HCT116 (cell line): ENCODE measurements at regions not wholly inside any gene's neighbourhood (a gene's known extent, or its start where the extent isn't known, plus 50 kb on each side); places are given as distances from the start of the nearest gene placed in this dataset.

ENCODE experiments used
- ATF3 ChIP-seq: IDR thresholded peaks from 2 replicates; pipeline ENCODE4 v1.6.1; 2012
- CTCF ChIP-seq, 3 experiments: fragments of 200-600 bp in 1 of 3; sonication (generic) in 1 of 3; IDR thresholded peaks in 2 of 3; conservative IDR thresholded peaks in 1 of 3; 2 replicates each; pipeline ENCODE4 v1.5.1; 2012 to 2017; ENCODE audit warnings: low read depth in 2 of 3, low read length in 2 of 3, antibody characterized with exemption in 1 of 3, borderline replicate concordance in 1 of 3, control low read depth in 1 of 3, mild to moderate bottlenecking in 1 of 3, mixed read lengths in 1 of 3, mixed run types in 1 of 3, moderate library complexity in 1 of 3; ENCODE audit not compliant: insufficient read depth in 1 of 3
- TF ChIP-seq, protein P1 (sequence below): IDR thresholded peaks from 2 replicates; pipeline ENCODE4 v1.6.1; 2012; ENCODE audit warnings: low read depth
- TF ChIP-seq, protein P2 (sequence below): IDR thresholded peaks from 2 replicates; pipeline ENCODE4 v1.6.1; 2012

GRCh38 chr2:41963661-41964525 lies 83.9 kb upstream of the PKDCC start:
- TF ChIP-seq CTCF (IDR thresholded peaks at IDR 0.05 in 2 of 3, conservative IDR thresholded peaks at IDR 0.05 in 1 of 3; ENCODE audit: borderline replicate concordance in 1 of 3, insufficient read depth in 1 of 3, low read depth in 2 of 3, low read length in 2 of 3) (no peak), ATF3 (no peak)
- TF ChIP-seq, protein P1, sequence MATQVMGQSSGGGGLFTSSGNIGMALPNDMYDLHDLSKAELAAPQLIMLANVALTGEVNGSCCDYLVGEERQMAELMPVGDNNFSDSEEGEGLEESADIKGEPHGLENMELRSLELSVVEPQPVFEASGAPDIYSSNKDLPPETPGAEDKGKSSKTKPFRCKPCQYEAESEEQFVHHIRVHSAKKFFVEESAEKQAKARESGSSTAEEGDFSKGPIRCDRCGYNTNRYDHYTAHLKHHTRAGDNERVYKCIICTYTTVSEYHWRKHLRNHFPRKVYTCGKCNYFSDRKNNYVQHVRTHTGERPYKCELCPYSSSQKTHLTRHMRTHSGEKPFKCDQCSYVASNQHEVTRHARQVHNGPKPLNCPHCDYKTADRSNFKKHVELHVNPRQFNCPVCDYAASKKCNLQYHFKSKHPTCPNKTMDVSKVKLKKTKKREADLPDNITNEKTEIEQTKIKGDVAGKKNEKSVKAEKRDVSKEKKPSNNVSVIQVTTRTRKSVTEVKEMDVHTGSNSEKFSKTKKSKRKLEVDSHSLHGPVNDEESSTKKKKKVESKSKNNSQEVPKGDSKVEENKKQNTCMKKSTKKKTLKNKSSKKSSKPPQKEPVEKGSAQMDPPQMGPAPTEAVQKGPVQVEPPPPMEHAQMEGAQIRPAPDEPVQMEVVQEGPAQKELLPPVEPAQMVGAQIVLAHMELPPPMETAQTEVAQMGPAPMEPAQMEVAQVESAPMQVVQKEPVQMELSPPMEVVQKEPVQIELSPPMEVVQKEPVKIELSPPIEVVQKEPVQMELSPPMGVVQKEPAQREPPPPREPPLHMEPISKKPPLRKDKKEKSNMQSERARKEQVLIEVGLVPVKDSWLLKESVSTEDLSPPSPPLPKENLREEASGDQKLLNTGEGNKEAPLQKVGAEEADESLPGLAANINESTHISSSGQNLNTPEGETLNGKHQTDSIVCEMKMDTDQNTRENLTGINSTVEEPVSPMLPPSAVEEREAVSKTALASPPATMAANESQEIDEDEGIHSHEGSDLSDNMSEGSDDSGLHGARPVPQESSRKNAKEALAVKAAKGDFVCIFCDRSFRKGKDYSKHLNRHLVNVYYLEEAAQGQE: no peak
- TF ChIP-seq, protein P2, sequence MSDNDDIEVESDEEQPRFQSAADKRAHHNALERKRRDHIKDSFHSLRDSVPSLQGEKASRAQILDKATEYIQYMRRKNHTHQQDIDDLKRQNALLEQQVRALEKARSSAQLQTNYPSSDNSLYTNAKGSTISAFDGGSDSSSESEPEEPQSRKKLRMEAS: no peak
